Lower lobe of right lung (tissue), 2 donors: ENCODE measurements at regions not wholly inside any gene's neighbourhood (a gene's known extent, or its start where the extent isn't known, plus 50 kb on each side); places are given as distances from the start of the nearest gene placed in this dataset.

Source experiments
- ATAC-seq, 2 donors: fragments of 200-7000 bp; cut with Tn5 transposase; one replicate each; pipeline ENCODE4 v1.9.1; 2020 to 2022; ENCODE audit warnings: mild to moderate bottlenecking in 2 of 2, moderate library complexity in 2 of 2
- DNase-seq: peaks from one replicate; pipeline ENCODE4 v3.0.0-alpha.2; 2020
- H3K27ac ChIP-seq: fragments of 200-600 bp; one replicate; pipeline ENCODE4 v1.8.0; 2022
- H3K27me3 ChIP-seq: fragments of 200-600 bp; one replicate; pipeline ENCODE4 v1.8.0; 2022; ENCODE audit warnings: low read depth
- H3K36me3 ChIP-seq: fragments of 200-600 bp; one replicate; pipeline ENCODE4 v1.8.0; 2022; ENCODE audit warnings: mild to moderate bottlenecking
- H3K4me1 ChIP-seq: fragments of 200-600 bp; one replicate; pipeline ENCODE4 v1.8.0; 2022
- H3K4me3 ChIP-seq: fragments of 200-600 bp; one replicate; pipeline ENCODE4 v1.8.0; 2022; ENCODE audit warnings: mild to moderate bottlenecking
- H3K9me3 ChIP-seq: fragments of 200-600 bp; one replicate; pipeline ENCODE4 v1.8.0; 2022
- CTCF ChIP-seq: fragments of 200-600 bp; IDR thresholded peaks from one replicate; pipeline ENCODE4 v1.8.0; 2022; ENCODE audit warnings: antibody characterized with exemption, mild to moderate bottlenecking
- intact Hi-C: fragments of 100-400 bp; cut with DNase I; formaldehyde crosslinking; loops from one replicate; pipeline ENCODE4 v1.11.0; 2022
- donor health status: DM: no; HTN: yes; CAD: no; lungs with severe emphysema.

GRCh38 chr2:146874260-146874658 is 970.6 kb upstream of the ACVR2A start:
- no peaks in the 10 kb centered on the region for H3K9me3 ChIP-seq
- H3K27ac ChIP-seq, result no peak overlapping the region
- H3K27me3 ChIP-seq, result no peaks in the 10 kb centered on the region
- ATAC-seq, result peak; percentile 39 to 59
- DNase-seq, result no peak
- no peaks in the 10 kb centered on the region for H3K36me3 ChIP-seq
- H3K4me3 ChIP-seq, result no peak overlapping the region
- no peak for TF ChIP-seq CTCF
- intact Hi-C loops, result no loop called here
- H3K4me1 ChIP-seq, result no peaks in the 10 kb centered on the region

DNA sequence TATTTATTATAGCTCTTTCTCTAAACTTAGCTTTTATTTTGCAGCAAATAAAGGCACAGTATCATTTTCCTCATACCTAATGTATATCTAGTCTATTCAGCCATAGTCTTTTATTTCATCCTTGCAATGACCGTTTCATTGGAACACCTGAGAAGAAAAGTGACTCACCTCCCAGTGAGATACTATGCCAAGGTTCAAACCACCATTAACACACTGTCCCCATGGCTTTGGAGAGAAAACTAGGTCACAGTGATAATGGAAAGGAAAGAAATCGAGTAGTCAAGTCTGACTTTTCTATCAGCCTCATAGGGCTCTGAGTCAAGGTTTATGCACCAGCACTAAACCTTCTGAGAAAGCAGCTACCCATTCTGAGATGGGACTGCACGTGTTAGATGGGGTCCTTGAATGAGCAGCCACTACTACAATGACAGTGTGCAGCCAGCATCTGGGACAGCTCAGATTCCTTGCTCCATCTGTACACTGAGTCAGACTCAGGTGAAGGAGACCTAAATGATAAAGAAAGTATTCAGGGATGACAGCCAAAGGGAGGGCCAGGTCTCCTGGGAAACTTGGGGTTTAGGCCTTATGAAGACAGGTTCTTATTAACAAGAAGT is 971.1 kb upstream of the ACVR2A start:
- Histone ChIP-seq H3K27me3 (no peaks in the 10 kb centered on the region), H3K36me3 (no peaks in the 10 kb centered on the region), H3K4me3 (no peak overlapping the region), H3K27ac (no peak overlapping the region), H3K4me1 (no peaks in the 10 kb centered on the region), H3K9me3 (no peaks in the 10 kb centered on the region)
- TF ChIP-seq CTCF, result no peak
- ATAC-seq (no peak), DNase-seq (no peak)
- intact Hi-C loops, result no loop called here

DNA sequence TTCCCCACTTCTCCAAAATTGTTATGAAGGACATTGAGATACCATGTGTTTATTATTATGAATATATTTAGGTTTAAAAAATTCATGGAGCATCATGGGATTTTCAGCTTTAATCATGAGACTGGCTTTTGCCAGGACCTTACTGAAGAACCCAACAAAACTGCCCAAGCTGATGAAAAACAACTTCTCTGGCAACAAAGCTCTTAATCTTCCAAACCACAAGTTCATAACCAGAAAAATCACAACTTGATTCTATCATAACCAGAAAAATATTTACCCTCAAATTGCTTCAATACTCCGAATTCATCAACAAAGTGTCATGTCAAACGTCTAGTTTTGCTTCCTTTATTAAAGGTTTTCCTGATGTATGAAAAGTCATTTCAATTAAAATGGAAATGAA is 971.8 kb upstream of the ACVR2A start:
- no peak for ATAC-seq

GRCh38 chr2:146870691-146871090 is 974.1 kb upstream of the ACVR2A start:
- TF ChIP-seq CTCF, result no peak
- H3K4me3 ChIP-seq, result no peak overlapping the region
- ATAC-seq (no peak), DNase-seq (no peak)
- no peaks in the 10 kb centered on the region for H3K27me3 ChIP-seq
- no peaks in the 10 kb centered on the region for H3K36me3 ChIP-seq
- no peaks in the 10 kb centered on the region for H3K4me1 ChIP-seq
- no peak overlapping the region for H3K27ac ChIP-seq
- H3K9me3 ChIP-seq, result no peaks in the 10 kb centered on the region
- intact Hi-C loops, result no loop called here

More for the DNA sequence above, 971.8 kb upstream of the ACVR2A start:
- no peak for TF ChIP-seq CTCF
- no peak overlapping the region for H3K27ac ChIP-seq
- H3K9me3 ChIP-seq, result no peaks in the 10 kb centered on the region
- H3K36me3 ChIP-seq, result no peaks in the 10 kb centered on the region
- intact Hi-C loops, result no loop called here
- no peak for DNase-seq
- H3K27me3 ChIP-seq, result no peaks in the 10 kb centered on the region
- H3K4me1 ChIP-seq, result no peaks in the 10 kb centered on the region
- H3K4me3 ChIP-seq, result no peak overlapping the region

DNA sequence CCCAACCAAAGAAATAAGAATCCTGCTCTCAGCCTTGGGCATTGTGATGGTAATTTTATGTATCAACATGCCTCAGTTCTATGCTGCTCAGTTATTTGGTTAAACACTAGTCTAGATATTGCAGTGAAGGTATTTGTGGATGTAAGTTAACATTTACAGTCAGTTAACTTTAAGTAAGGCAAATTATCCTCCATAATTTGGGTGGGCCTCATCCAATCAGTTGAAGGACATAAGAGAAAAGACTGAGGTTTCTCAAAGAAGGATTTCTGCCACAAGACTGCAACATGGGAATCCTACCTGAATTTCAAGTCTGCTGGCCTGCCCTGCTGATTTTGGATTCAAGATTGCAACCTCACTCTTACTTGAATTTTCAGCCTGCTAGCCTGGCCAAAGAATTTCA is 975.5 kb upstream of the ACVR2A start:
- DNase-seq, result no peak
- Histone ChIP-seq H3K36me3 (no peaks in the 10 kb centered on the region), H3K4me1 (no peaks in the 10 kb centered on the region), H3K9me3 (no peaks in the 10 kb centered on the region), H3K27ac (no peak overlapping the region), H3K4me3 (no peak overlapping the region), H3K27me3 (no peaks in the 10 kb centered on the region)
- no peak for ATAC-seq
- intact Hi-C loops, result no loop called here
- TF ChIP-seq CTCF, result no peak

DNA sequence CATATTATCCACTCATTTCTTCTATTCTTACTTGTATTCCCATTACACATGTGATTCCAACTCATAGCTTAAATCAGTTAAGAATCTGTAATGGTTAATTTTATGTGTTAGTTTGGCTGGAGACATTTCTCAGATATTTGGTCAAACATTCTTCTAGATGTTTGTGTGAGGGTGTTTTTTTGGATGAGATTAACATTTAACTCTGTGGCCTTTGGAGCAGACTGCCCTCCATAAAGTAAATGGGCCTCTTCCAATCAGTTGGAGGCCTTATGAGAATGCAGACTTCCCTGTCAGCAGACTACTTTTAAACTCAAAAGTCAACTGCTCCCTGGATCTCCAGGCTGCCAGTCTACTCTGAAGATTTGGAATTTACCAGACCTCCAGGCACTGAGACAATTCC is 976.8 kb upstream of the ACVR2A start:
- no peak for ATAC-seq
- Histone ChIP-seq H3K4me3 (no peak overlapping the region), H3K36me3 (no peaks in the 10 kb centered on the region), H3K4me1 (no peaks in the 10 kb centered on the region), H3K9me3 (no peaks in the 10 kb centered on the region), H3K27ac (no peak overlapping the region), H3K27me3 (no peaks in the 10 kb centered on the region)
- no peak for TF ChIP-seq CTCF
- intact Hi-C loops, result no loop called here
- DNase-seq, result no peak
